Mesothelial cell of epicardium (in vitro differentiated cells): ENCODE measurements at regions not wholly inside any gene's neighbourhood (a gene's known extent, or its start where the extent isn't known, plus 50 kb on each side); places are given as distances from the start of the nearest gene placed in this dataset.

Experiments used
- DNase-seq, 2 experiments: peaks; one replicate each; pipeline ENCODE4 v3.0.0; 2021; ENCODE audit warnings: low spot score in 2 of 2; ENCODE audit not compliant: unreplicated experiment in 2 of 2
- H3K27ac Mint-ChIP-seq: 2 replicates; pipeline ENCODE4 v1.8.0; 2021; ENCODE audit warnings: mixed read lengths
- H3K27me3 Mint-ChIP-seq: 2 replicates; pipeline ENCODE4 v1.8.0; 2021; ENCODE audit warnings: low read depth, mixed read lengths
- H3K36me3 Mint-ChIP-seq: 2 replicates; pipeline ENCODE4 v1.8.0; 2021; ENCODE audit warnings: mixed read lengths
- H3K4me1 Mint-ChIP-seq: 2 replicates; pipeline ENCODE4 v1.8.0; 2021; ENCODE audit warnings: mixed read lengths
- H3K4me3 Mint-ChIP-seq: 2 replicates; pipeline ENCODE4 v1.8.0; 2021; ENCODE audit warnings: mild to moderate bottlenecking, moderate library complexity, mixed read lengths
- H3K9me3 Mint-ChIP-seq: 2 replicates; pipeline ENCODE4 v1.8.0; 2021; ENCODE audit warnings: mixed read lengths
- TF ChIP-seq, protein P1 (sequence below): fragments of 200-600 bp; sonication (generic); IDR thresholded peaks from one replicate; pipeline ENCODE4 v1.5.0; 2021; ENCODE audit warnings: antibody characterized with exemption; ENCODE audit not compliant: unreplicated experiment

GRCh38 chr4:124974152-124974551, 261.6 kb upstream of the ANKRD50 start:
- TF ChIP-seq, protein P1, sequence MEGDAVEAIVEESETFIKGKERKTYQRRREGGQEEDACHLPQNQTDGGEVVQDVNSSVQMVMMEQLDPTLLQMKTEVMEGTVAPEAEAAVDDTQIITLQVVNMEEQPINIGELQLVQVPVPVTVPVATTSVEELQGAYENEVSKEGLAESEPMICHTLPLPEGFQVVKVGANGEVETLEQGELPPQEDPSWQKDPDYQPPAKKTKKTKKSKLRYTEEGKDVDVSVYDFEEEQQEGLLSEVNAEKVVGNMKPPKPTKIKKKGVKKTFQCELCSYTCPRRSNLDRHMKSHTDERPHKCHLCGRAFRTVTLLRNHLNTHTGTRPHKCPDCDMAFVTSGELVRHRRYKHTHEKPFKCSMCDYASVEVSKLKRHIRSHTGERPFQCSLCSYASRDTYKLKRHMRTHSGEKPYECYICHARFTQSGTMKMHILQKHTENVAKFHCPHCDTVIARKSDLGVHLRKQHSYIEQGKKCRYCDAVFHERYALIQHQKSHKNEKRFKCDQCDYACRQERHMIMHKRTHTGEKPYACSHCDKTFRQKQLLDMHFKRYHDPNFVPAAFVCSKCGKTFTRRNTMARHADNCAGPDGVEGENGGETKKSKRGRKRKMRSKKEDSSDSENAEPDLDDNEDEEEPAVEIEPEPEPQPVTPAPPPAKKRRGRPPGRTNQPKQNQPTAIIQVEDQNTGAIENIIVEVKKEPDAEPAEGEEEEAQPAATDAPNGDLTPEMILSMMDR: no peak
- H3K9me3 Mint-ChIP-seq: no peaks in the 10 kb centered on the region
- peaks cover 41% of the 10 kb centered on the region for H3K4me1 Mint-ChIP-seq
- no peaks in the 10 kb centered on the region for H3K27me3 Mint-ChIP-seq
- H3K36me3 Mint-ChIP-seq: no peaks in the 10 kb centered on the region
- H3K27ac Mint-ChIP-seq: peak overlapping the region; percentile 92
- H3K4me3 Mint-ChIP-seq: no peak overlapping the region
- no peak for DNase-seq

GRCh38 chr4:124973716-124974115, 261.2 kb upstream of the ANKRD50 start:
- Mint-ChIP-seq H3K9me3 (no peaks in the 10 kb centered on the region), H3K4me3 (no peak overlapping the region), H3K4me1 (peaks cover 41% of the 10 kb centered on the region), H3K27me3 (no peaks in the 10 kb centered on the region), H3K27ac (peak overlapping the region; percentile 92), H3K36me3 (no peaks in the 10 kb centered on the region)
- TF ChIP-seq, protein P1: no peak
- no peak for DNase-seq

- H3K4me1 Mint-ChIP-seq: peaks cover 31% of the 10 kb centered on the region
- TF ChIP-seq, protein P1: no peak
- DNase-seq: no peak
- H3K36me3 Mint-ChIP-seq: no peaks in the 10 kb centered on the region
- no peaks in the 10 kb centered on the region for H3K27me3 Mint-ChIP-seq
- H3K27ac Mint-ChIP-seq: no peak overlapping the region
- H3K9me3 Mint-ChIP-seq: no peaks in the 10 kb centered on the region
- no peak overlapping the region for H3K4me3 Mint-ChIP-seq
These were observed 257.5 kb upstream of the ANKRD50 start for GRCh38 chr4:124970011-124970410.

- Mint-ChIP-seq H3K27ac (no peak overlapping the region), H3K36me3 (peaks cover 10% of the 10 kb centered on the region), H3K4me1 (peaks cover 14% of the 10 kb centered on the region), H3K27me3 (no peaks in the 10 kb centered on the region), H3K9me3 (peaks cover 15% of the 10 kb centered on the region), H3K4me3 (no peak overlapping the region)
- DNase-seq: no peak
- TF ChIP-seq, protein P1: no peak
These were observed 253.0 kb upstream of the ANKRD50 start for GRCh38 chr4:124965497-124965891.

DNA sequence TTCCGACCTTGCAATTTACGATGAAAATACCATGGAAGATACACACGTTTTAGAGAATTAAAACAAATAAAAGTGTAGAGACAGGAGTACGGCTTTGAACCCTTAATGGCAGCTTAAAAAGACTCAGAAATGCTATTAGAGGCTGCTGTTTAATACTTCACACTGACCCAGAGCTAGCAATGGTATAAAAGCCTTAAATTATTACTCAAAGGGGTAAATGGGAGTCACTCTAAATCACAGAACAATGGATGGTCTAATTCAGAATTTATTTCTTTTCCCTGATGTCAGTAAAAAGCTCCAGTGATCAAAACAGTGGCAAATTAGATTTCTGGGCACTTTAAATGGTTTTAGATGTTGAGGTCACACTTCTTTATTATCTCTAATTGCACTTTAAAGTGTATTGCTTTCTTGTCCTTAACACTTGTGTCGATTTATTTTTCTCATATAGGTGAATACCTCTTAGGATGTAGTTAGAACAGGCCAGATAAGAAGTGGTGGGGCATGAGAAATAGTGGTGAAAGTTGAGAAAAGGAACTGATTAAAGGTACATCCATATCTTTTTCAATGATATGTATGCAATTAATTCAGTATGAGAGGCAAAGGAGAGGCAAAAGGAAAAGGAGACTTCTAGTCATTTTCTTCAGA, 252.4 kb upstream of the ANKRD50 start:
- H3K9me3 Mint-ChIP-seq: peaks cover 20% of the 10 kb centered on the region
- TF ChIP-seq, protein P1: no peak

More for the DNA sequence above, 252.4 kb upstream of the ANKRD50 start:
- no peak overlapping the region for H3K4me3 Mint-ChIP-seq
- no peaks in the 10 kb centered on the region for H3K27me3 Mint-ChIP-seq
- DNase-seq: no peak
- H3K27ac Mint-ChIP-seq: no peak overlapping the region
- peaks cover 15% of the 10 kb centered on the region for H3K36me3 Mint-ChIP-seq
- peaks cover 14% of the 10 kb centered on the region for H3K4me1 Mint-ChIP-seq
